Keratinocyte (primary cell): ENCODE measurements at regions not wholly inside any gene's neighbourhood (a gene's known extent, or its start where the extent isn't known, plus 50 kb on each side); places are given as distances from the start of the nearest gene placed in this dataset.

Experiments used
- DNase-seq: peaks from one replicate; pipeline ENCODE4 v3.0.0-alpha.2; 2011; ENCODE audit warnings: low read depth, missing footprints, low spot score
- FAIRE-seq: peaks from 2 replicates; lab custom pipeline; 2011; peaks lifted over from hg19 to GRCh38; lab: Jason Lieb, UNC
- H2AFZ ChIP-seq: 2 replicates; pipeline ENCODE4 v1.6.0; 2012; ENCODE audit warnings: low read length, control low read depth, inconsistent platforms; ENCODE audit not compliant: control insufficient read depth
- H3K27ac ChIP-seq: 2 replicates; pipeline ENCODE4 v1.5.1; 2011; ENCODE audit warnings: low read length; ENCODE audit not compliant: control insufficient read depth, insufficient read depth
- H3K27me3 ChIP-seq: 3 replicates; pipeline ENCODE4 v1.6.0; 2011; ENCODE audit warnings: low read length; ENCODE audit not compliant: control insufficient read depth, insufficient read depth; ENCODE audit errors: extremely low read depth
- H3K36me3 ChIP-seq, 2 experiments: 2 replicates in 1 of 2; 3 replicates in 1 of 2; pipeline ENCODE4 v1.5.1; 2011; ENCODE audit warnings: low read length in 2 of 2, mild to moderate bottlenecking in 1 of 2; ENCODE audit not compliant: control insufficient read depth in 2 of 2, insufficient read depth in 2 of 2; ENCODE audit errors: extremely low read depth in 1 of 2
- H3K4me1 ChIP-seq: 3 replicates; pipeline ENCODE4 v1.5.1; 2011; ENCODE audit warnings: low read length; ENCODE audit not compliant: control insufficient read depth, insufficient read depth; ENCODE audit errors: extremely low read depth
- H3K4me2 ChIP-seq: 3 replicates; pipeline ENCODE4 v1.6.0; 2011; ENCODE audit warnings: low read depth, low read length; ENCODE audit not compliant: control insufficient read depth, insufficient read depth; ENCODE audit errors: extremely low read depth
- H3K4me3 ChIP-seq, 3 experiments: fragments of 200-600 bp in 1 of 3; sonication (generic) in 1 of 3; 2 replicates in 2 of 3; 3 replicates in 1 of 3; pipeline ENCODE4 v1.5.1; 2011 to 2016; ENCODE audit warnings: low read length in 3 of 3, mild to moderate bottlenecking in 3 of 3, control low read depth in 2 of 3, inconsistent platforms in 1 of 3, low read depth in 1 of 3, mixed read lengths in 1 of 3, mixed run types in 1 of 3, moderate library complexity in 1 of 3; ENCODE audit not compliant: control insufficient read depth in 2 of 3, insufficient read depth in 2 of 3; ENCODE audit errors: extremely low read depth in 1 of 3
- H3K79me2 ChIP-seq: 2 replicates; pipeline ENCODE4 v1.6.0; 2012; ENCODE audit warnings: low read length; ENCODE audit not compliant: control insufficient read depth, insufficient read depth
- H3K9ac ChIP-seq: 3 replicates; pipeline ENCODE4 v1.6.0; 2011; ENCODE audit warnings: low read length; ENCODE audit not compliant: control insufficient read depth, insufficient read depth; ENCODE audit errors: extremely low read depth
- H3K9me1 ChIP-seq: 3 replicates; pipeline ENCODE4 v1.6.0; 2011; ENCODE audit warnings: low read length; ENCODE audit not compliant: control insufficient read depth, insufficient read depth; ENCODE audit errors: extremely low read depth
- H3K9me3 ChIP-seq: 2 replicates; pipeline ENCODE4 v1.5.1; 2012; ENCODE audit warnings: low read depth, low read length; ENCODE audit not compliant: control insufficient read depth
- H4K20me1 ChIP-seq: 3 replicates; pipeline ENCODE4 v1.6.0; 2011; ENCODE audit warnings: low read length; ENCODE audit not compliant: control insufficient read depth, insufficient read depth; ENCODE audit errors: extremely low read depth
- EZH2 ChIP-seq: IDR thresholded peaks from one replicate; pipeline ENCODE4 v1.6.1; 2012; ENCODE audit warnings: inconsistent platforms, mild to moderate bottlenecking, low read length, moderate library complexity
- dilution Hi-C: fragments of 300-500 bp; cut with MboI; formaldehyde crosslinking; loops from one replicate; pipeline ENCODE4 v1.7.0; 2020; ENCODE audit warnings: low sequenced_read_pairs; ENCODE audit not compliant: extremely low pct_ligation_motif_present
- TF ChIP-seq, protein P1 (sequence below), 3 experiments: IDR thresholded peaks in 1 of 3; conservative IDR thresholded peaks in 1 of 3; optimal IDR thresholded peaks in 1 of 3; 2 replicates in 2 of 3; 3 replicates in 1 of 3; pipeline versions ENCODE3 to v1.5.1; 2011; ENCODE audit warnings: low read length in 3 of 3, mild to moderate bottlenecking in 3 of 3, moderate library complexity in 2 of 3, control low read depth in 1 of 3, inconsistent platforms in 1 of 3; ENCODE audit not compliant: insufficient read depth in 2 of 3; ENCODE audit errors: extremely low read depth in 1 of 3

DNA sequence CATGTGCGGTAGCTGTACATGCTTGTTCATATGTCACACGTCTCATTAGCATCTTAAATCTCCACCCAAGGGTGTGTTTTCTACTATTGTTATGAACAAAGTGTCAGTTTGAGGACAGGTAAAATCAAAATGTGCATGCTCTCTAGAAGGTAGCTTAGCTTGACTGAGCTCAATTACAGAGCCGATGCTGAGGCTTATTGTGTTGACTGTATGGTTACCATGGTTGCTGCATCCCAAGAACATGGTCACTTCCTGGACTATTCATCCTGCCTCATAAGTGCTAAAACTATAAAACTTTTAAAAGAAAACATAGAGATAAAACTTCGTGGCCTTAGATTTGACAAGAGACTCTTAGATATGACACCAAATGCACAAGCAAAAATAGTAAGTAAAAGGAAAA lies 426.1 kb upstream of the CTNND2 start:
- H4K20me1 ChIP-seq = no peaks in the 10 kb centered on the region
- H3K9me1 ChIP-seq = no peaks in the 10 kb centered on the region
- H3K9ac ChIP-seq = no peak overlapping the region
- no peak overlapping the region for H3K4me2 ChIP-seq
- no peaks in the 10 kb centered on the region for H3K36me3 ChIP-seq
- FAIRE-seq (no peak), DNase-seq (no peak)
- no peak for TF ChIP-seq EZH2
- TF ChIP-seq, protein P1, sequence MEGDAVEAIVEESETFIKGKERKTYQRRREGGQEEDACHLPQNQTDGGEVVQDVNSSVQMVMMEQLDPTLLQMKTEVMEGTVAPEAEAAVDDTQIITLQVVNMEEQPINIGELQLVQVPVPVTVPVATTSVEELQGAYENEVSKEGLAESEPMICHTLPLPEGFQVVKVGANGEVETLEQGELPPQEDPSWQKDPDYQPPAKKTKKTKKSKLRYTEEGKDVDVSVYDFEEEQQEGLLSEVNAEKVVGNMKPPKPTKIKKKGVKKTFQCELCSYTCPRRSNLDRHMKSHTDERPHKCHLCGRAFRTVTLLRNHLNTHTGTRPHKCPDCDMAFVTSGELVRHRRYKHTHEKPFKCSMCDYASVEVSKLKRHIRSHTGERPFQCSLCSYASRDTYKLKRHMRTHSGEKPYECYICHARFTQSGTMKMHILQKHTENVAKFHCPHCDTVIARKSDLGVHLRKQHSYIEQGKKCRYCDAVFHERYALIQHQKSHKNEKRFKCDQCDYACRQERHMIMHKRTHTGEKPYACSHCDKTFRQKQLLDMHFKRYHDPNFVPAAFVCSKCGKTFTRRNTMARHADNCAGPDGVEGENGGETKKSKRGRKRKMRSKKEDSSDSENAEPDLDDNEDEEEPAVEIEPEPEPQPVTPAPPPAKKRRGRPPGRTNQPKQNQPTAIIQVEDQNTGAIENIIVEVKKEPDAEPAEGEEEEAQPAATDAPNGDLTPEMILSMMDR (optimal IDR thresholded peaks at IDR 0.05 in 1 of 3, IDR thresholded peaks at IDR 0.05 in 1 of 3, conservative IDR thresholded peaks at IDR 0.05 in 1 of 3; ENCODE audit: extremely low read depth in 1 of 3, insufficient read depth in 2 of 3, low read length in 3 of 3) = no peak
- no peaks in the 10 kb centered on the region for H3K9me3 ChIP-seq
- H3K4me3 ChIP-seq = no peak overlapping the region
- no peak overlapping the region for H2AFZ ChIP-seq
- H3K4me1 ChIP-seq = no peaks in the 10 kb centered on the region
- H3K27me3 ChIP-seq = no peaks in the 10 kb centered on the region
- H3K79me2 ChIP-seq = no peaks in the 10 kb centered on the region
- dilution Hi-C loops = no loop called here
- H3K27ac ChIP-seq = no peak overlapping the region

DNA sequence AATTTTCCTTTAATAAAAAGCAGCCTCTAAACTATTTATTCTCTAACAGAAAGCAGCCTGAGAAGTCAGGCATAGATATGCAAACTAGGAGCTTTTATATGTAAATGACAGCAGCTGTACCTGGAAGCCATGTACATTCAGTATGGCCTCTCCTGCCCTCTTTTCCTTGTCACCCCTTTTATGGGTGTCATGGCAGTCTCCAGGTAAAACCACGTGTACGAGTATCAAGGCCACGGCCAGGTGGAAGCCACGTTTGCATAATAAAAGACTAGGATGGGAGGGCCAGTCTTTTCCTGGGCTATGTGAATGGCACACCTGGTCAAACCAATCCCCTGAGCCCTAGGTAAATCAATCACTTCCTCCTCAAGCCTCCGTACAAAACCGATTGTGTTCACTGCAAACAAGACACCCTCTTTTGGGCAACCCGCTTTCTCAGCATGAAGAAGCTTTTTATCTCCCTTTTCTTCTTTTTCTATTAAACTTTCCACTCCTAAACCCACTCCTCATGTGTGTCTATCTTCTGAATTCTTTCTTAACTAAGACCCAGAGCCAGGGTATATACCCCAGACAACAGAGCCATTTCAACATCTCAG lies 419.5 kb upstream of the CTNND2 start:
- H3K79me2 ChIP-seq = no peaks in the 10 kb centered on the region
- no peak for TF ChIP-seq EZH2
- TF ChIP-seq, protein P1 (optimal IDR thresholded peaks at IDR 0.05 in 1 of 3, IDR thresholded peaks at IDR 0.05 in 1 of 3, conservative IDR thresholded peaks at IDR 0.05 in 1 of 3; ENCODE audit: extremely low read depth in 1 of 3, insufficient read depth in 2 of 3, low read length in 3 of 3) = no peak
- no peak for FAIRE-seq
- no peaks in the 10 kb centered on the region for H3K4me1 ChIP-seq
- dilution Hi-C loops = no loop called here
- H3K36me3 ChIP-seq = no peaks in the 10 kb centered on the region
- H3K4me2 ChIP-seq = no peak overlapping the region
- DNase-seq = no peak
- H3K9me3 ChIP-seq = no peaks in the 10 kb centered on the region
- H3K27me3 ChIP-seq = no peaks in the 10 kb centered on the region
- H3K27ac ChIP-seq = no peak overlapping the region
- no peaks in the 10 kb centered on the region for H4K20me1 ChIP-seq
- no peak overlapping the region for H3K4me3 ChIP-seq
- no peak overlapping the region for H3K9ac ChIP-seq
- no peaks in the 10 kb centered on the region for H3K9me1 ChIP-seq
- no peak overlapping the region for H2AFZ ChIP-seq
